AG08396 (cell line): ENCODE measurements at regions not wholly inside any gene's neighbourhood (a gene's known extent, or its start where the extent isn't known, plus 50 kb on each side); places are given as distances from the start of the nearest gene placed in this dataset.
"Not testable (repeated sequence)": the region's sequence is repeated elsewhere in the genome, so short reads cannot be mapped to it uniquely, and the experiment has no call there.

ENCODE experiments used
- DNase-seq: peaks from one replicate; pipeline ENCODE4 v3.0.0; 2012; ENCODE audit warnings: low spot score, mixed read lengths

- no peak for DNase-seq
Observed at GRCh38 chr17:31621566-31621965, 230.1 kb downstream of the RAB11FIP4 start.

DNA sequence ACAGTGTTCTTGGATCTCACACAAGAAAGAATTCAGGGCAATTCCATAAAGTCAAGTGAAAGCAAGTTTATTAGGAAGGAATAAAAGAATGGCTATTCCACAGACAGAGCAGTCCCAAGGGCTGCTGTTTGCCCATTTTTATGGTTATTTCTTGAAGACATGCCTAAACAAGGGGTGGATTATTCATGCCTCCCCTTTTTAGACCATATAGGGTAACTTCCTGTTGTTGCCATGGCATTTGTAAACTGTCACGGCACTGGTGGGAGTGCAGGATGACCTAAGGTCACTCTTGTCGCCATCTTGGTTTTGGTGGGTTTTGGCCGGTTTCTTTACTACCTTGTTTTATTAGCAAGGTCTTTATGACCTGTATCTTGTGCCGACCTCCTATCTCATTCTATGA, 219.6 kb downstream of the RAB11FIP4 start:
- not testable (repeated sequence) for DNase-seq

- DNase-seq = no peak
Observed at GRCh38 chr17:31609996-31610910, 218.8 kb downstream of the RAB11FIP4 start.

- DNase-seq = no peak
Observed at GRCh38 chr17:31609331-31609730, 217.9 kb downstream of the RAB11FIP4 start.

- no peak for DNase-seq
Observed at GRCh38 chr17:31608659-31609254, 217.3 kb downstream of the RAB11FIP4 start.

DNA sequence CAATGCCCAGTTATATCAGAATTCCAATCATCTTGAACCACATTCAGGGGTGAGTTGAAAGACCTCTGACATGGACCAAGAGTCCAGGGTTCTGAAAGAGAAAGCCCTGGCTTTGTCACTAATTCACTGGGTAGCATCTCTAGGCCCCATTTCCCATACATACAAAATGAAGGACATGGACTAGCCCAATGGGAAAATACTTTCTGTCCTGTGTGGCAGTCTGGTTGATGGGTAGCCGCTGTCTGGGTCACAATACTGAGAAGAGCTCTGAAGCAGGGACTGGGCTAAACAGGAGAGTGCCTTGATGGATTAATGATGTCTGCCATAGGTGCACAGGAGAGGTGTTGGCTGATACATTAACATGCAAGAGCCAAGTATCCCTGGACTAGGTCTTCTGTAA, 214.3 kb downstream of the RAB11FIP4 start:
- DNase-seq = no peak

GRCh38 chr17:31604936-31605335, 213.5 kb downstream of the RAB11FIP4 start:
- DNase-seq = no peak

GRCh38 chr17:31600144-31600543, 208.7 kb downstream of the RAB11FIP4 start:
- DNase-seq = not testable (repeated sequence)

DNA sequence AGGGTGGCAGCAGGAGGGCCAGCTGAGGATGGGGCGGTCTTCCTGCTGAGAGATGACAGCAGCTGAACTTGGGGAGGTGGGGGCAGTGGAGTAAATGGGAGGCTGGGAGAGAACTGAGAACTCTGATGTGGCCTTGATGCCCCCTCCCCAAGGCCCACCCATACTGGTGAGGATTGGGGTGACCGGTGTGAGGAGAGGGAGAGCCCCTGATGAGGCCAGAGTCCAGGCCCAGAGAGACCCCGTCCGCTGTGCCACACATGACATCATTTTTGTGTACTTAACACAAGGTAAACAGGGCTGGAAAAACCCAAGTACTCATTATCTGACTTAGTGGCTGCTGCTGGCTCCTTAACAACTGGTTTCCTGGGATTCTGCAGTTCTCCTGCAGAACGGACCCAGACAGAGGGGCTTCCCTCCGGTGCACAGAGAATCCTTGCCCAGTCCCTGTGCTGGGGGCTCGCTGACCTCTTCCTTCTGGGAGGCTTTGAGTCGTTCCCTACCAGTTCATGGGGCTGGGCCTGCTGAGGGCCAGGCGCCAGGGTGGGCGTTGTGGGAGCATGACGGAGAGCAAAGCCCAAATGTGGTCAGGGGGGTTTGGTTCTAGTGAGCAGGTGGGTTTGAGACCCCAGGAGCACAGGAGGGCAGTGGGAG, 207.6 kb downstream of the RAB11FIP4 start:
- no peak for DNase-seq

- DNase-seq = no peak
Observed at GRCh38 chr17:31598399-31598782, 206.9 kb downstream of the RAB11FIP4 start.

DNA sequence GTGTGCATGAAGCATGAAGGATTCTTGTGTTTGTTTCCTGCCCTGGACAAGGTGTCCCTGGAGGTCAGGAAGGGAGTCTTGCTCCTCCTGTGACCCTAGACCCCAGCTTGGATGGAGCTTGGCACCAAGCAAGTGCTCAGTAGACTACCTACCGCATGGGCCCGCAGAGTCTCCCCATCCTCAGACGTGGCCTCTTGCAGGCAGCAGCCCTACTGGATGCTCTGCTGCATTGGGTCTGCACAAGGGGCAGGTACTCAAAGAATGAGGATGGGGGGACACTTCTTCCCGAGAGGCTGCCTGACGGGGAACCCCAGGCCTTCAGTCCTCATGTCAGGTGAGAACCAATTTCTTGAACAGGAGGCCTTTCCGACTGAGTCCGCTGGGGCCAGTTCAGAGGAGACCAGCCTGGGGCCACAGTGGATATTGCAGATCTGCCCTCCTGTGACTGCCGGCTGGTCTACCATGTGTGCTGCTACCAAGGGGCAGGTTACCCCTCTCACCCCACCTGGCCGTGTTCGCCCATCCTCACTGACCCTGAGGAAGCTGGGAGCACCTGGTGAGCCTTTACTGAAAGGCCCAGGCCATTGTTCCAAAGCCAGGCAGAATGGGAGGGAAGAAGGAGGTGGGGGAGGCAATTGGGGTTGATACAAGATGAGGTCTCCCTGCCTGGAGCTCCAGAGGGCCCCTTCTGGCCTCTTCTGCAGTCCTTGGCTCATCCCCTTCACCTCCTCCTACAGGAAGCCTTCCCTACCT, 206.3 kb downstream of the RAB11FIP4 start:
- no peak for DNase-seq

DNA sequence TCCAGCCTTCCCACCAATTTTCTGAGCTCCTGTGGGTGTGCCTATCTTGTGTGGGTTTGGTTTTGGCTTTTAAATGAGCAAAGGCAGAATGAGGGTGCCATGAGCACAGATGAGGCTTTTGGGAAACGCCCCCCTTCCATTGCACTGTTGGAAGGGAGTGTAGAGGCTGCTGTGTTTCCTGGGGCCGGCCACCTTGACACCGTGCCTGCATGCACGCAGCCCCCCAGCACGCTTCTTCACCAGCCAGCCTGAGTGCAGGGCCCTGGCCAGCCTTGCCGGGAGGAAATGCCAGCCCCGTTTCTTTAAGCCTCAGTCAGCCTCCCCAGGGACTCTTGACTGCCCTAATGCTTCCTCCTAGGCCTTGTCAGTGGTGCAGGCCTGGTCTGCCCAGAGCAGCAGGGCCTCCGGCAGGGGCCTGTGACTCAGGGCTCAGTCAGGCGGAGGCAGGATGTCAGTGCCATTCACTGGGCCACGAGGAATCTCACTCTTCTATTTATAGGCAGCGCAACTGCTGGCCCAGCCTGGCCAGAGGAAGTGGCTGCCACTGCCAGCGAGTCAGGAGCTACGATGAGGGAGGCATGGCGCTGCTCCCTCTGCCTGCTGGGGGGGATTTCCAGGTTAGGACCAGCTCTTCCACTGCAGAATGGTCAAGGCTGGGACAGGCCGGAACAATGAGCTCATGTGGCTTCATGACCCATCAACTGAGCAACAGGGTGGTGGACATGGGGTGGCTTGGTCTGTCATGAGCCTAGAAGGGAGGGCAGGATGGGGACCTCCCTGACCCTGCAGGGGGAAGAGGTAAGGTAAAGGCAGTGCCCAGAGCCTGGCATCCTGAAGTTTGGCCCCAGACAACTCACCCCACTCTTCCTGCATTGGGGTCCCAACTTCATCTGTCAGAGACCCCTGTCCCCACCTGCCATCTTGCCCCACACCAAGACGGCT, 205.2 kb downstream of the RAB11FIP4 start:
- DNase-seq = peak; percentile 93

DNA sequence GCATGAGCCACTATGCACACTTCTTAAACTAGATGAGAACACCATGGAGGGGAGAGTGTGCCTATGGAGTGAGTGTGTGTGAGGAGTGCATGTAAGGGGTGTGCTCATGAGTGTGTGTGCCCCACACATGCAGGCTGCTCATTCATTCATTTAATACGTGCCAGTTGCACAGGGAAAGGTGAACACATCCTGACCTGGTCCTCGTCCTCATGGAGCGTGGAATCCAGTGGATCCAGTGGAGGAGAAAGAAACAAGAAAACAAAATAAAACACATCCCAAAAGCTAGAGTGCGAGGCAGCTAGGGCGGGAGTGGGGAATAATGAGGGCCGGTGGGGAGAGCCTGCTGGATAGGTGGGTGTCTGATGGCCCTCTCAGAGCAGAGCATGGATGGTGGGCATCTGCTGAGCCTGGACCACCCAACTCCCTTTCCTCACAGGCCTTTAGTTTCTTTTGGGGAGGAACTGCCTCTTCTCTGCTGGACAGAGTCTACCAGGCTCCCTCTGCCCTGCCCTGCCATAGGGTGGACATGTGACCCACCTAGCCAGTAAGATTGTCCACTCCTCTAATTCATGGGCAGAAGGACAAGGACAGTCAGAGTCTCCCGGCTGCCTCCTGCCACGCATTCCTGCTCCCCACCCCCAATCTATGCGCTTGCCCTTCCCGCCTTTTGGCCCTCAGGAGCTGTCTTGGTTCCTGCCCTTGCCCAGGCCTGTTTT, 204.3 kb downstream of the RAB11FIP4 start:
- no peak for DNase-seq

GRCh38 chr17:31595076-31595475, 203.6 kb downstream of the RAB11FIP4 start:
- DNase-seq = no peak

- no peak for DNase-seq
Observed at GRCh38 chr17:31594416-31594815, 202.9 kb downstream of the RAB11FIP4 start.

GRCh38 chr17:31593806-31594205, 202.3 kb downstream of the RAB11FIP4 start:
- peak; percentile 76 for DNase-seq

DNA sequence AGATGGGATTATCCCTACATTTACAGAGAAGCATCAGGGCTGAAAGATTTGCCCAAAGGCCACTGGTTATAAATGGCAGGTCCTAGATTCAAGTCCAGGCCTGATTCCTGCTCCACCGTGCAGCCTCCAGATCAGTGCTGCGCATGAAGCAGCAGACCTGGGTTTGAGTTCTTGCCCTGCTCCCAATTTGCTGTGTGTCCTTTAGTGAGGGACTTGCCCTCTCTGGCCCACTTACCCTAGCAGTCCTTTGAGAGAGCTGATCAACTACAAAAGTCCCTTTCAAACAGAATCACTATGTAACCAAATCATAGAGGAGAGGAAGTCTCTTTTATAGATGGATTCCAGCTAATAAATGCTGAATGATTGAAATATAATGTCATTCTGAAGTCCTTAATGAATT, 200.4 kb downstream of the RAB11FIP4 start:
- no peak for DNase-seq

DNA sequence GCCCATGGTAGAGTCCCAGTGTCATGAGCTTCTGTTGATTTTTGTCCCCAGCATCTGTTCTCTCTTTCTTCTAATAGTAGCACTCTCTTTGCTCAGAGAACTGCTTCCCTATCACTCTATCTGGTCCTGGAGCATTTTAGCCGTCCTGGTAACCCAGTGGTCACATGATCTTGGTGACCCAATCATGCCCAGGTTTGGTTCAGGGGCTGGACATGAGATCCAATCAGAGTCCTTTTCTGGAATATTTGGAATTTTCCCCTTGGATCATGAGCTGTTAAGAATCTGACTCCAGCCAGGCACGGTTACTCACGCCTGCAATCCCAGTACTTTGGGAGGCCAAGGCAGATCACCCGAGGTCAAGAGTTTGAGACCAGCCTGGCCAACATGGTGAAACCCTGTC, 197.0 kb downstream of the RAB11FIP4 start:
- DNase-seq = no peak

- no peak for DNase-seq
Observed at GRCh38 chr17:31588034-31588433, 196.6 kb downstream of the RAB11FIP4 start.
